NCI-H187 (cell line): ENCODE measurements at regions not wholly inside any gene's neighbourhood (a gene's known extent, or its start where the extent isn't known, plus 50 kb on each side); places are given as distances from the start of the nearest gene placed in this dataset.

ENCODE experiments used
- DNase-seq, 2 experiments: peaks; one replicate each; lab custom pipeline; 2025; lab: John Stamatoyannopoulos, UW

DNA sequence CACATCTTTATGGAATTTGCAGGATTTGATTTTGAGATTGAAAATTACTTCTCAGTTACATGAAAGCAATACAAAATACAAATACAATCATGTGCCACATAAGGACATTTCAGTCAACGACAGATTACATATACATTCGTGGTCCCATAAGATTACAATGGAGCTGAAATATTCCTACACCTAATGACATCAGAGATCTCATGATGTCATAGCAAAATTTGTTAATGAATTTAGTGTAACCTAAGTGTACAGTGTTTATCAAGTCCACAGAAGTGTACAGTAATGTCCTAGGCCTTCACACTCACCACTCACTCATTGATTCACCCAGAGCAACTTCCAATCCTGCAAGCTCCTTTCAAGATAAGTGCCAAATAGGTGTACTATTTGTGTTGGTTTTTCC is 126.5 kb downstream of the GPAM start:
- no peak for DNase-seq

DNA sequence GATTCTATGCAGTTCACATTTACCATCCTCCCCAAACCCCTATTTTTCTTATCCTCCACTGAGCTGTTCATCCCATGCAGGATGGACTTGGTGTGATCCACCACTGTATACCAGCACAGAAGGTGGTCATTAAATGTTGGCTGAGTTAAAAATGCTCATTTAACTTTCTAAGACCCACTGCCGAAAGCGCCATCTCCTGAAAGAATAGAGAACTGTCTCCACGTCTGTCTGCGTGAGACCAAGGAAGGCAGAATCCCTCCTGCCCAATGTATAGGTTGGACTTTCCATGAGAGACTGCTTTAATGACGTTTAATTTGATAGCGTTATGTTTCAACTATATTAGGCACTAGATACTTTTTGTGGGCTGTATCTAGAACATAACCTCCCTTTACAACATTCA is 124.3 kb downstream of the GPAM start:
- DNase-seq = no peak

DNA sequence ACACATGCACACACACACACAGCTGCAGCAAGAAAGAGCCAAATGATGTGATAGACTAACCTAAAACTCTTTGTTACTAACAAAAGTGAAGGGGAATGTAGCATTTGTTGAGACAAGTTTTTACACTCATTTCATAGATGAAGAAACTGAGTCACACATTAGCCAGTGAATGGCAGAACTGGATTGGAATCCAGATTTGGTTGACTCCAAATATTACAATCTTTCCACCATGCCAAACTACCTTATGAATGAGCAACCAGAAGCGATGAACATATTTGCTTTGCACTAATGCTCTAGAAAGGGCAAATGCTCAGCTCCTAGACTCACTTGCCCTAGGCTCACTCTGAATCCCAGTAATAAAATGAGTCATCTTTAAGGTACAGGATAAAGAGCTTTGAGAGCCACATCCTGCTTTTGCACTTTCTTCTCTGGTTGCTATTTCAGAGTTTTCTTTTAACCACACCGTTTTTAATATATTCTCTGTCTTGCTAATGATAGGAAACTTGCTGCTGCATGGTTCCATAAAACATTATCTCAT is 111.9 kb downstream of the GPAM start:
- DNase-seq = no peak

DNA sequence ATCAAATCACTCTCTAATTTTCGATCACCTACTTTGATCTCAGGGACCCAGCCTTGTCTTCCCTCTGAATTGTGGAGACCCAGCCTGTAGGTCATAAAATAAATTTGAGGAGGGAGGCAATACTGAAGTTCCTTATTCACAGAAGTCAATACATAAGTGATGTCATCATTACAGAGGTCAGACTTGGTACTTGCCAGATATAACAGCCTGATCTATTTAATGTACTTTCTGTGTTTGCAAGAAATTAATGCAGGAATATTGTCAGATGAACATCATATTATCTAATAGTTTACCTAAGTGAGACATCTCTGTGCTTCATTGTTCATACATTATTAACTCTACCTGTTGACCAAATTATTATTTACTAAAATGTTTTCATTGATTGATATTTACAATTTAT is 105.6 kb downstream of the GPAM start:
- no peak for DNase-seq

DNA sequence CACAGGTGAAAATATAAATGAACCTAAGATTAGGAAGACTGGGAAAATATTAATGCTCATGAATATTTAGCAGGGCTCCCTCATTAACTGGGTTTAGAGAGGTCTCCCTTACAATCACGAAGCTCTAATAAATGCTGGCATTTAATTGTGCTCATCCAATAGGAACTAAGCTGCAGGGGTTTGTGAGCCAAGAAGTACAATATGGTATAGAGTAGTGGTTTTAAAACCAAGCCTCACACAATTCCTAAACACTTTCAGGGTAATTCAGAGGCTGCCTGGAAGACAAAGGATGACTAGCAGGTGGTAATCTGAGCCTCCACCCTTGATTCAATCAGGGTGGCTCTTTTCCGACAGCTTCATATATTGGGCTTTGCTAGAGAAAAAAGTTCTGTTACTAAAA is 103.3 kb downstream of the GPAM start:
- DNase-seq = no peak

DNA sequence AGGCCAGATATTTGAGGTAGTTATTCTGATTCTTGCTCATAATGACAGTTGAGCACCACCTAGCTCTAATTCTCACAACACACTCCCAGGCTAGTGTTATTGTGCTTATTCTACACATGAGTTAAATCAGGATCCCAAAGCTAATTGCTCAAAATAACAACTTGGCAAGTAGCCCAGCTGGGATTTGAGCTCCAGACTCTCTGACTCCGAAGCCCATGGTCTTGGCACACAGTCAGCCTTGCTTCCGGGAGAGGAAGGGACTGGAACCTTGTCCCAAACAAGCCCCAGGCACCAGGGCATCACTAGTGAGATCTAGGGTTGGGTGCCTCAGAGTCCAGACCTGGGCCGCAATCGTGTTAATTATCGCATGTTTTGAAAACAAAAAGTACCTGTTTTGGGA is 101.4 kb downstream of the GPAM start:
- DNase-seq = no peak

DNA sequence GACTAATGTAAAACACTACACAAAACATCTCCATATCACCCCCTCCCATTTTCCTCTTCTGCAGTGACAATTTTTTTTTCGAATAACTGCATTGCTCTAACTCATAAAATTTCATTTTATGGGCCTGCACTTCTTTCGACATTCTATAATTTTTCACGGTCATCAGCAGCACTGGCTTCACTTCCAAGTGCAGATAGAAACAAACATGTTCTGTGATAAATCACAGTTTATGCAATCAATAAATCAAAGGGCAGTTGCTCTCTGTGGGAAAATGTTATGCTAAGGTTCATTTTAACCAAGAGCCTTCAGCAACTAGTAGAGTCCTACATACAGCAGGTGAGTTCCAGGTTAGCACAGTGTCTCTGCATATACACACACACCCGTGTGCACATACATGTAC is 100.1 kb downstream of the GPAM start:
- DNase-seq = no peak

DNA sequence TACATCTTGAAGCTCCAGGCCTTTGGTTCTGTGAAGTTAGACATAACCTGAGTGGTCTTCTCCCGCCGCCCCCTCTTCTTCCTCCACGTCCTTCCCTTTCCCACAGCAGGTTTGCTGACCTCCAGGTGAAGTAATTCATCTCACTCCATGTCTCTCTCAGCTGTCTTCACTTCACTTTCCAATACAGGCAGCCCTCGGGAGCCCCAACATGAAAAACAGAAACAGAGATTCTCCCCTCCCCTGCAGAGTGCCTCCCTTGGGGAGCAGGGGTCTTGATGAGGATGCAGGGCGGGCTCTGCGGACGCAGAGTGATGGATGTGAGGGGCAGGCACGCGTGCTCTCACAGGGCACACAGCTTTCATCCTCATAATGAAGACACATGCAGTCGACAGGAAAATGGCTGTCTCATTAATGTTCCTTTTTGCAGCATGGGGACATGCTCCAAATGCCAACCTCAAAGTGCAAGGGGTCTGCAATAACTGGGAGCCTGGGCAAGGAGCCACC is 95.6 kb downstream of the GPAM start:
- DNase-seq = no peak

DNA sequence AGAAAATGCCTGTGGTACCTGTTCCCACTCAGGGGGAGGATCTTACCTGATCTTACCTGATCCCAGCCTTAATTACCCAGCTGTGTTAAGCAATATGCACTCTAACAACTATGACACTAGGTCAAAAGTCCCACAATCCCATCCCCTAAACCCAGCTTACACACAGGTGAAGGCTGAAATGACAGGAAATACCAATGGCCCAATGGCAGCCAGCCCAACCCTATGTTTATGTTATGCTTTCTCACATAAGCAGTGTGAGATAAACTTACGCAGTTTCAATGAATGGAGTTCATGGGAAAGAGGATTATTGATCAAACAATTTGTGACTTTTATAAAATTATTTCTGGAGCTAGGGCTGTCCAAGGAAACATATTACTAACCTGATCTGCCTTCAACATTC is 91.9 kb downstream of the GPAM start:
- no peak for DNase-seq

DNA sequence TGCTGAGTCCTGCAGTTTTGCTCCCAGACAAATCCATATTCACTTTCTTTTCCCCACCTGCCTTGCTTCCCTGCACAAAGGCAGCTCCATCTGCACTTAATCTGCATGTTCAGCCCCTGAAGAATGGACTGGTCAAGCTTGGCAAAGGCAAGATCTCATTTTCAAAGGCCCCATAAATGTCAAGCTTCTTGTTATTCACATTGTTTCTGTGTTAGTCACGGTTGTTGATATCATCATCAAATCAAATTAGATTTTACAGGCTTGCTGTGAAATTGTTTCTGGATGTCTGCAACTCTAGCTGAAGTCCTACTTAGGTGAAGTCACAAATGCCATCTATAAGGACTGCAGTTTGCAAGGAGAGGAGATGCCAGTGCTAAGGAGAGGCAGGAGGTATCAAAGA is 91.0 kb downstream of the GPAM start:
- DNase-seq = no peak

DNA sequence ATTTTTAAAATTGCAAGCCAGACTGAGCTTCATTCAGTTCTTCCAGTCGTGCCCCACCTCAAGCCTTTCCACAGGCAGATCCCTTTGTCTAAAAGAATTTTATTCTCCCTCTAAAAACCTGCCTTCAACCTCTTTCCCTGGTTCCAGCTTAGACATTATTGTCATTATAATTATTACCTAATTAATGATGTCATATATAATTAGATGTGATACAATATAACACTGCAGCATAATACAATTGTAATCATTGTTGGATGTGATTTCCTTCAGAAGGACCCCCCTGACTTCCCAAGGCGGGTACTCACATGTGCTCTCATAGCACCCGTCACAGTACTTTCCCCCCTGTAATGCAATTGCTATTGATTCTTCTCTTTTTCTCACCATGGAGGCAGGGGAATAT is 88.6 kb downstream of the GPAM start:
- no peak for DNase-seq

DNA sequence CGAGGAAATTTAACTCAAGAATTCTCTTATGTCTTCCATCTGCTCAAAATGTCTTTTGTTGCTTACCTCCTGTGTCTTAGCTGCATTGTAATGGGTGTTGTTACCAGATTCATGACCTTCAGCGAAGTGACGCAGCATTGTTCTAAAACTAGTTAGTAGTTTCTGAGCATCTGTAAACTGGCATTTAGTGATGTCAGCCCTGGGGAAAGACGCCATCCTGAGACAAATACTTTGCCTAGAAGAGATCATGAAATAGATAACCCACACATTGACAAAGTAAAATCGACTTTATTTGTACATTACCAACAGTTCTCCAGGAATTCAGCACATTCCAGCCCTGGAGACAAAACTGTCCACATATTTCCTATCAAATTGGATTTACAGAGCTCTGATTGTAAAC is 87.8 kb downstream of the GPAM start:
- no peak for DNase-seq

DNA sequence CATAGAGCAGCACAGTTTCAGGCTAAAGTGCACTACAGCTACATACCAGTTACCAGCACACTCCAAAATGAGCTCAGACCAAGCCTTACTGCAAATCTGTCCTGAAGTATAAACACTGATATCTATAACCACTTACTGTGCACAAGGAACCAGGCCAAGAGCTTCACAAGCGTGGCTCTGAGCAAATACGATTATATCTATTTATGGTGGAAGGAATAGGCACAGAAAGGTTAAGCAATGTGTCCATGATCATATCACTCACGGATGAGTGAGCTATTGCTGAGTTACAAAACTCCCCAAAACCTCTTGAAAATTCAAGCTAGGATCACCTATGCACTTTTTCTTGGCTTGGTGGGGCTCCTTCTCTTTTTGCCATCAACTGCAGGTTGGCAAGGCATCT is 84.9 kb downstream of the GPAM start:
- no peak for DNase-seq
